Fibroblast of lung (primary cell): ENCODE measurements at regions not wholly inside any gene's neighbourhood (a gene's known extent, or its start where the extent isn't known, plus 50 kb on each side); places are given as distances from the start of the nearest gene placed in this dataset.

Source experiments
- DNase-seq, 2 donors: peaks; one replicate each; pipeline versions ENCODE4 v3.0.0 to v3.0.0-alpha.2; 2010; ENCODE audit warnings: low read depth in 2 of 2
- H2AFZ ChIP-seq: 2 replicates; pipeline ENCODE4 v1.5.1; 2012; ENCODE audit warnings: low read length, control low read depth, inconsistent platforms
- H3K27ac ChIP-seq: 2 replicates; pipeline ENCODE4 v1.5.1; 2011; ENCODE audit warnings: low read length, control low read depth; ENCODE audit not compliant: insufficient read depth
- H3K27me3 ChIP-seq: 2 replicates; pipeline ENCODE4 v1.5.1; 2011; ENCODE audit warnings: mild to moderate bottlenecking, low read length; ENCODE audit not compliant: control insufficient read depth, insufficient read depth
- H3K36me3 ChIP-seq: 2 replicates; pipeline ENCODE4 v1.5.1; 2011; ENCODE audit warnings: low read length; ENCODE audit not compliant: control insufficient read depth, insufficient read depth
- H3K4me1 ChIP-seq: 2 replicates; pipeline ENCODE4 v1.5.1; 2011; ENCODE audit warnings: low read length; ENCODE audit not compliant: control insufficient read depth, insufficient read depth; ENCODE audit errors: extremely low read depth
- H3K4me2 ChIP-seq: 2 replicates; pipeline ENCODE4 v1.5.1; 2011; ENCODE audit warnings: low read length, control low read depth; ENCODE audit not compliant: insufficient read depth; ENCODE audit errors: extremely low read depth
- H3K4me3 ChIP-seq, 4 experiments: fragments of 200-600 bp in 1 of 4; sonication (generic) in 1 of 4; replicated peaks in 1 of 4; 2 replicates each; pipeline ENCODE4 v1.5.1; 2011 to 2016; ENCODE audit warnings: low read length in 4 of 4, low read depth in 3 of 4, mild to moderate bottlenecking in 3 of 4, control low read depth in 2 of 4, inconsistent platforms in 1 of 4, mixed read lengths in 1 of 4; ENCODE audit not compliant: insufficient read depth in 1 of 4; ENCODE audit errors: control extremely low read depth in 1 of 4
- H3K79me2 ChIP-seq: 2 replicates; pipeline ENCODE4 v1.5.1; 2012; ENCODE audit warnings: mild to moderate bottlenecking, low read length, inconsistent platforms; ENCODE audit not compliant: control insufficient read depth, insufficient read depth
- H3K9ac ChIP-seq: 2 replicates; pipeline ENCODE4 v1.5.1; 2011; ENCODE audit warnings: mild to moderate bottlenecking, low read length, control low read depth; ENCODE audit not compliant: insufficient read depth
- H3K9me3 ChIP-seq: 2 replicates; pipeline ENCODE4 v1.5.1; 2012; ENCODE audit warnings: low read depth, low read length; ENCODE audit not compliant: control insufficient read depth, insufficient read depth
- H4K20me1 ChIP-seq: 2 replicates; pipeline ENCODE4 v1.5.1; 2011; ENCODE audit warnings: low read length; ENCODE audit not compliant: control insufficient read depth, insufficient read depth; ENCODE audit errors: extremely low read depth
- CTCF ChIP-seq, 2 donors: IDR thresholded peaks in 1 of 2; conservative IDR thresholded peaks in 1 of 2; 1 replicate in 1 of 2; 2 replicates in 1 of 2; pipeline ENCODE4 v1.5.1; 2011 to 2012; ENCODE audit warnings: low read length in 2 of 2, control low read depth in 1 of 2, inconsistent platforms in 1 of 2, low read depth in 1 of 2, mild to moderate bottlenecking in 1 of 2
- EZH2 ChIP-seq: IDR thresholded peaks from 2 replicates; pipeline ENCODE4 v1.5.1; 2012; ENCODE audit warnings: low read length, control low read depth, mild to moderate bottlenecking; ENCODE audit errors: missing control alignments

- no peaks in the 10 kb centered on the region for H4K20me1 ChIP-seq
- no peak overlapping the region for H3K4me3 ChIP-seq
- H3K27ac ChIP-seq = no peak overlapping the region
- no peaks in the 10 kb centered on the region for H3K79me2 ChIP-seq
- no peaks in the 10 kb centered on the region for H3K9me3 ChIP-seq
- H3K9ac ChIP-seq = no peak overlapping the region
- H3K27me3 ChIP-seq = no peaks in the 10 kb centered on the region
- H3K4me1 ChIP-seq = no peaks in the 10 kb centered on the region
- TF ChIP-seq EZH2 (no peak), CTCF (conservative IDR thresholded peaks at IDR 0.05 in 1 of 2, IDR thresholded peaks at IDR 0.05 in 1 of 2; ENCODE audit: low read depth in 1 of 2, low read length in 2 of 2) (no peak)
- DNase-seq = no peak
- no peak overlapping the region for H3K4me2 ChIP-seq
- H3K36me3 ChIP-seq = no peaks in the 10 kb centered on the region
- H2AFZ ChIP-seq = no peak overlapping the region
These were observed 1239.3 kb downstream of the AMY1C start for GRCh38 chr1:104989012-104989411.

GRCh38 chr1:104991702-104992101 is 1242.0 kb downstream of the AMY1C start:
- Histone ChIP-seq H2AFZ (no peak overlapping the region), H3K79me2 (no peaks in the 10 kb centered on the region), H3K9me3 (no peaks in the 10 kb centered on the region), H3K4me2 (no peak overlapping the region), H3K36me3 (no peaks in the 10 kb centered on the region), H3K27me3 (no peaks in the 10 kb centered on the region), H4K20me1 (no peaks in the 10 kb centered on the region), H3K4me3 (no peak overlapping the region), H3K9ac (no peak overlapping the region), H3K27ac (no peak overlapping the region), H3K4me1 (no peaks in the 10 kb centered on the region)
- TF ChIP-seq CTCF (conservative IDR thresholded peaks at IDR 0.05 in 1 of 2, IDR thresholded peaks at IDR 0.05 in 1 of 2; ENCODE audit: low read depth in 1 of 2, low read length in 2 of 2) (no peak), EZH2 (no peak)
- no peak for DNase-seq

GRCh38 chr1:105000793-105001192 is 1251.1 kb downstream of the AMY1C start:
- Histone ChIP-seq H3K4me1 (no peaks in the 10 kb centered on the region), H3K27me3 (no peaks in the 10 kb centered on the region), H2AFZ (no peak overlapping the region), H3K4me2 (no peak overlapping the region), H4K20me1 (no peaks in the 10 kb centered on the region), H3K9me3 (no peaks in the 10 kb centered on the region), H3K9ac (no peak overlapping the region), H3K27ac (no peak overlapping the region), H3K79me2 (no peaks in the 10 kb centered on the region), H3K4me3 (no peak overlapping the region), H3K36me3 (no peaks in the 10 kb centered on the region)
- DNase-seq = no peak
- no peak for TF ChIP-seq EZH2
- no peak for TF ChIP-seq CTCF (conservative IDR thresholded peaks at IDR 0.05 in 1 of 2, IDR thresholded peaks at IDR 0.05 in 1 of 2; ENCODE audit: low read depth in 1 of 2, low read length in 2 of 2)
